ENCODE measurements at regions not wholly inside any gene's neighbourhood (a gene's known extent, or its start where the extent isn't known, plus 50 kb on each side); places are given as distances from the start of the nearest gene placed in this dataset.

GRCh38 chr1:244970236-244970743 lies 105.9 kb upstream of the HNRNPU start (continued):
- TF ChIP-seq BRF1 (IDR thresholded peaks at IDR 0.05; ENCODE audit: borderline replicate concordance, extremely low read depth, insufficient read length), result no peak
- 0 out of 2 replicates have a peak, but pooled peaks have one; percentile 8 for TF ChIP-seq GABPB1 (CRISPR knock-in tag; IDR thresholded peaks at IDR 0.05)
- TF ChIP-seq MAZ (CRISPR knock-in tag; conservative IDR thresholded peaks at IDR 0.05 in 1 of 2, IDR thresholded peaks at IDR 0.05 in 1 of 2), result peak; percentile 27 to 80; a peak in 3 of 4 replicates
- peak; percentile 68 for TF ChIP-seq ARID4B (CRISPR knock-in tag; IDR thresholded peaks at IDR 0.05)
- no peak for TF ChIP-seq CEBPG (CRISPR knock-in tag; IDR thresholded peaks at IDR 0.05)
- TF ChIP-seq CEBPG (tag; conservative IDR thresholded peaks at IDR 0.05 in 1 of 2, IDR thresholded peaks at IDR 0.05 in 1 of 2), result peak in 1 of 2 experiments; percentile 55; a peak in 1 of 4 replicates
- TF ChIP-seq CHD2 (IDR thresholded peaks at IDR 0.05; ENCODE audit: low read depth, low read length), result 0 out of 2 replicates have a peak, but pooled peaks have one; percentile 28
- no peak for TF ChIP-seq PCBP2 (IDR thresholded peaks at IDR 0.05; ENCODE audit: low read depth, low read length, poor library complexity, severe bottlenecking)
- TF ChIP-seq NONO (IDR thresholded peaks at IDR 0.05; ENCODE audit: low read depth in 2 of 2, low read length in 1 of 2), result peak in 1 of 2 experiments; percentile 23; a peak in 2 of 4 replicates
- peak; percentile 5 for TF ChIP-seq ZNF146 (CRISPR knock-in tag; IDR thresholded peaks at IDR 0.05; ENCODE audit: unreplicated experiment)
- TF ChIP-seq ETS1 (conservative IDR thresholded peaks at IDR 0.05; ENCODE audit: control insufficient read depth, low read depth, low read length), result 0 out of 2 replicates have a peak, but pooled peaks have one; percentile 3
- no peak for TF ChIP-seq ZBTB2 (IDR thresholded peaks at IDR 0.05)
- peak; percentile 59 for TF ChIP-seq TBP (optimal IDR thresholded peaks at IDR 0.05; ENCODE audit: low read depth, low read length)
- TF ChIP-seq GTF2F1 (IDR thresholded peaks at IDR 0.05; ENCODE audit: low read depth, low read length), result peak; percentile 25; the same call in 1 of the 2 replicates
- TF ChIP-seq CCNT2 (IDR thresholded peaks at IDR 0.05; ENCODE audit: borderline replicate concordance, extremely low read depth, insufficient read length, low read depth, low read length), result peak; percentile 65
- TF ChIP-seq ZNF740 (CRISPR knock-in tag; IDR thresholded peaks at IDR 0.05), result peak; percentile 10; the same call in 1 of the 2 replicates
- TF ChIP-seq ZNF740 (tag; IDR thresholded peaks at IDR 0.05), result no peak
- TF ChIP-seq POLR2G (IDR thresholded peaks at IDR 0.05; ENCODE audit: low read depth, low read length), result peak; percentile 69

All from K562 (cell line).